K562 (cell line): ENCODE measurements at regions not wholly inside any gene's neighbourhood (a gene's known extent, or its start where the extent isn't known, plus 50 kb on each side); places are given as distances from the start of the nearest gene placed in this dataset.

Source experiments
- ATAC-seq: fragments of 200-7000 bp; cut with Tn5 transposase; 3 replicates; pipeline ENCODE4 v1.9.1; 2020; ENCODE audit warnings: moderate library complexity
- BruUV-seq: library from RNA; stranded (reverse); fragments of 400-500 nt; replicated peaks from 2 replicates; lab custom pipeline; 2021; lab: Mats Ljungman, UMichigan
- CTCF ChIA-PET: fragments of 300-600 bp; formaldehyde crosslinking; extraction: SDS; loops from one replicate; lab custom pipeline; 2021; ENCODE audit warnings: low intra/inter-chr PET ratio; lab: Yijun Ruan, JAX
- POLR2A ChIA-PET: fragments of 300-600, 350-650 bp; sonication (Branson Sonifier 250); formaldehyde crosslinking; extraction: SDS; loops from one replicate; lab custom pipeline; 2021; ENCODE audit warnings: antibody characterized with exemption, inconsistent platforms; lab: Yijun Ruan, JAX
- DNase-seq, 4 experiments: peaks; one replicate each; pipeline versions ENCODE4 v3.0.0 to v3.0.0-alpha.2; 2011 to 2018; ENCODE audit warnings: low spot score in 3 of 4, mixed read lengths in 3 of 4; ENCODE audit errors: extremely low read depth in 1 of 4
- FAIRE-seq: peaks from 2 replicates; lab custom pipeline; 2011; peaks lifted over from hg19 to GRCh38; lab: Jason Lieb, UNC
- H2AFZ ChIP-seq: 2 replicates; pipeline ENCODE4 v1.6.0; 2011; ENCODE audit warnings: low read depth, low read length, control low read depth, inconsistent platforms
- H3K27ac ChIP-seq: fragments of 200-600 bp; 3 replicates; pipeline ENCODE4 v1.8.0; 2011; ENCODE audit warnings: low read depth, mild to moderate bottlenecking, control low read depth, inconsistent platforms, low read length, moderate library complexity, mixed read lengths; ENCODE audit errors: extremely low read depth
- H3K27me3 ChIP-seq, 2 experiments: fragments of 300-600 bp in 1 of 2; 2 replicates in 1 of 2; 3 replicates in 1 of 2; pipeline versions ENCODE4 v1.6.0 to v1.8.0; 2011; ENCODE audit warnings: inconsistent platforms in 2 of 2, low read length in 2 of 2, mild to moderate bottlenecking in 1 of 2, mixed read lengths in 1 of 2, moderate library complexity in 1 of 2; ENCODE audit not compliant: control insufficient read depth in 2 of 2, insufficient read depth in 2 of 2
- H3K36me3 ChIP-seq: fragments of 300-600 bp; 3 replicates; pipeline ENCODE4 v1.8.0; 2011; ENCODE audit warnings: mild to moderate bottlenecking, low read length, inconsistent platforms; ENCODE audit not compliant: control insufficient read depth, insufficient read depth
- H3K4me1 ChIP-seq, 2 experiments: fragments of 200-600 bp in 1 of 2; replicated peaks in 1 of 2; 2 replicates in 1 of 2; 3 replicates in 1 of 2; pipeline versions ENCODE4 v1.5.1 to v1.8.0; 2011; ENCODE audit warnings: inconsistent platforms in 2 of 2, low read length in 2 of 2, mild to moderate bottlenecking in 1 of 2, mixed read lengths in 1 of 2, moderate library complexity in 1 of 2; ENCODE audit not compliant: control insufficient read depth in 2 of 2, insufficient read depth in 2 of 2
- H3K4me2 ChIP-seq: 2 replicates; pipeline ENCODE4 v1.6.1; 2011; ENCODE audit warnings: low read length, control low read depth, inconsistent platforms, mixed read lengths; ENCODE audit not compliant: insufficient read depth
- H3K4me3 ChIP-seq: fragments of 200-600 bp; sonication (generic), shearing (Covaris generic); 2 replicates; pipeline ENCODE4 v1.5.1; 2016; ENCODE audit warnings: control low read depth, inconsistent platforms
- H3K79me2 ChIP-seq: fragments of 200-600 bp; 3 replicates; pipeline ENCODE4 v1.8.0; 2011; ENCODE audit warnings: low read length, inconsistent platforms; ENCODE audit not compliant: control insufficient read depth, insufficient read depth
- H3K9ac ChIP-seq, 2 experiments: 2 replicates each; pipeline versions ENCODE4 v1.6.0 to v1.6.1; 2011; ENCODE audit warnings: low read depth in 2 of 2, low read length in 2 of 2, control low read depth in 1 of 2, inconsistent platforms in 1 of 2, mild to moderate bottlenecking in 1 of 2, mixed read lengths in 1 of 2; ENCODE audit not compliant: insufficient read depth in 1 of 2
- H3K9me1 ChIP-seq: one replicate; pipeline ENCODE4 v1.6.0; 2011; ENCODE audit warnings: inconsistent platforms, mild to moderate bottlenecking, low read length, moderate library complexity; ENCODE audit not compliant: control insufficient read depth, insufficient read depth
- H3K9me3 ChIP-seq: replicated peaks from 2 replicates; pipeline ENCODE4 v1.5.1; 2011; ENCODE audit warnings: low read depth, low read length, inconsistent platforms; ENCODE audit not compliant: control insufficient read depth, insufficient read depth
- H4K20me1 ChIP-seq: replicated peaks from 2 replicates; pipeline ENCODE4 v1.6.1; 2011; ENCODE audit warnings: low read length, inconsistent platforms, mixed read lengths; ENCODE audit not compliant: control insufficient read depth, insufficient read depth
- CREB3L1 ChIP-seq: fragments of 450-650 bp; IDR thresholded peaks from 2 replicates; pipeline ENCODE4 v1.6.1; 2014; ENCODE audit warnings: low read depth, mild to moderate bottlenecking, moderate library complexity, borderline replicate concordance
- MCM7 ChIP-seq, 2 experiments: fragments of 450-650 bp; IDR thresholded peaks; 2 replicates each; pipeline ENCODE4 v1.6.1; 2016 to 2018
- TARDBP ChIP-seq: fragments of 450-650 bp; IDR thresholded peaks from 2 replicates; pipeline ENCODE4 v1.6.1; 2016
- TEAD1 ChIP-seq, 2 experiments: fragments of 450-650 bp in 1 of 2; sonication (generic) in 1 of 2; formaldehyde crosslinking; IDR thresholded peaks; 2 replicates each; pipeline versions ENCODE4 v1.4.0 to v1.8.0; 2020 to 2022; ENCODE audit warnings: mild to moderate bottlenecking in 2 of 2, missing genetic modification reagents in 1 of 2
- ZNF134 ChIP-seq: fragments of 250-450 bp; sonication (Bioruptor Pico); conservative IDR thresholded peaks from 2 replicates; pipeline ENCODE4 v1.4.0; 2020
- ZNF263 ChIP-seq: sonication (generic); formaldehyde crosslinking; IDR thresholded peaks from 2 replicates; pipeline ENCODE4 v1.8.0; 2022; ENCODE audit warnings: mild to moderate bottlenecking, missing genetic modification reagents, borderline replicate concordance
- ZNF347 ChIP-seq: fragments of 450-650 bp; formaldehyde crosslinking; IDR thresholded peaks from 2 replicates; pipeline ENCODE4 v1.4.0; 2020; ENCODE audit warnings: low read depth, mild to moderate bottlenecking, moderate library complexity
- WGBS: fragments of 100-300 bp; shearing (Covaris generic); methylation state at CpG from one replicate; pipeline ENCODE4 v1.1.6; 2016; ENCODE audit warnings: low coverage, mixed read lengths; ENCODE audit not compliant: insufficient coverage; ENCODE audit errors: missing lambda C conversion rate; 5-methylcytosine and 5-hydroxymethylcytosine counted together
- in situ Hi-C: fragments of 300-500 bp; cut with MboI; formaldehyde crosslinking; loops from 4 replicates; pipeline ENCODE4 v1.15.0; 2018; ENCODE audit warnings: inconsistent platforms, mixed read lengths
- intact Hi-C: fragments of 100-400 bp; cut with micrococcal nuclease; formaldehyde crosslinking; loops from 2 replicates; pipeline ENCODE4 v1.14.2; 2022
- TF ChIP-seq, protein P1 (sequence below): sonication (generic); formaldehyde crosslinking; IDR thresholded peaks from 2 replicates; pipeline ENCODE4 v1.8.0; 2023; ENCODE audit warnings: missing genetic modification reagents, mild to moderate bottlenecking, borderline replicate concordance
- TF ChIP-seq, protein P2 (sequence below): fragments of 450-650 bp; IDR thresholded peaks from 2 replicates; pipeline ENCODE4 v1.7.0; 2016; ENCODE audit warnings: borderline replicate concordance

GRCh38 chr10:54905578-54906192 is 104.7 kb upstream of the PCDH15 start:
- ChIA-PET POLR2A (no interaction called here), CTCF (no interaction called here)
- TF ChIP-seq, protein P1, sequence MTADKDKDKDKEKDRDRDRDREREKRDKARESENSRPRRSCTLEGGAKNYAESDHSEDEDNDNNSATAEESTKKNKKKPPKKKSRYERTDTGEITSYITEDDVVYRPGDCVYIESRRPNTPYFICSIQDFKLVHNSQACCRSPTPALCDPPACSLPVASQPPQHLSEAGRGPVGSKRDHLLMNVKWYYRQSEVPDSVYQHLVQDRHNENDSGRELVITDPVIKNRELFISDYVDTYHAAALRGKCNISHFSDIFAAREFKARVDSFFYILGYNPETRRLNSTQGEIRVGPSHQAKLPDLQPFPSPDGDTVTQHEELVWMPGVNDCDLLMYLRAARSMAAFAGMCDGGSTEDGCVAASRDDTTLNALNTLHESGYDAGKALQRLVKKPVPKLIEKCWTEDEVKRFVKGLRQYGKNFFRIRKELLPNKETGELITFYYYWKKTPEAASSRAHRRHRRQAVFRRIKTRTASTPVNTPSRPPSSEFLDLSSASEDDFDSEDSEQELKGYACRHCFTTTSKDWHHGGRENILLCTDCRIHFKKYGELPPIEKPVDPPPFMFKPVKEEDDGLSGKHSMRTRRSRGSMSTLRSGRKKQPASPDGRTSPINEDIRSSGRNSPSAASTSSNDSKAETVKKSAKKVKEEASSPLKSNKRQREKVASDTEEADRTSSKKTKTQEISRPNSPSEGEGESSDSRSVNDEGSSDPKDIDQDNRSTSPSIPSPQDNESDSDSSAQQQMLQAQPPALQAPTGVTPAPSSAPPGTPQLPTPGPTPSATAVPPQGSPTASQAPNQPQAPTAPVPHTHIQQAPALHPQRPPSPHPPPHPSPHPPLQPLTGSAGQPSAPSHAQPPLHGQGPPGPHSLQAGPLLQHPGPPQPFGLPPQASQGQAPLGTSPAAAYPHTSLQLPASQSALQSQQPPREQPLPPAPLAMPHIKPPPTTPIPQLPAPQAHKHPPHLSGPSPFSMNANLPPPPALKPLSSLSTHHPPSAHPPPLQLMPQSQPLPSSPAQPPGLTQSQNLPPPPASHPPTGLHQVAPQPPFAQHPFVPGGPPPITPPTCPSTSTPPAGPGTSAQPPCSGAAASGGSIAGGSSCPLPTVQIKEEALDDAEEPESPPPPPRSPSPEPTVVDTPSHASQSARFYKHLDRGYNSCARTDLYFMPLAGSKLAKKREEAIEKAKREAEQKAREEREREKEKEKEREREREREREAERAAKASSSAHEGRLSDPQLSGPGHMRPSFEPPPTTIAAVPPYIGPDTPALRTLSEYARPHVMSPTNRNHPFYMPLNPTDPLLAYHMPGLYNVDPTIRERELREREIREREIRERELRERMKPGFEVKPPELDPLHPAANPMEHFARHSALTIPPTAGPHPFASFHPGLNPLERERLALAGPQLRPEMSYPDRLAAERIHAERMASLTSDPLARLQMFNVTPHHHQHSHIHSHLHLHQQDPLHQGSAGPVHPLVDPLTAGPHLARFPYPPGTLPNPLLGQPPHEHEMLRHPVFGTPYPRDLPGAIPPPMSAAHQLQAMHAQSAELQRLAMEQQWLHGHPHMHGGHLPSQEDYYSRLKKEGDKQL = no peak
- TF ChIP-seq MCM7 (IDR thresholded peaks at IDR 0.05) (no peak), TEAD1 (CRISPR knock-in tag; IDR thresholded peaks at IDR 0.05) (no peak), ZNF263 (CRISPR knock-in tag) (no peak), ZNF134 (CRISPR knock-in tag) (no peak), CREB3L1 (no peak), TARDBP (no peak), ZNF347 (CRISPR knock-in tag) (no peak)
- TF ChIP-seq, protein P2, sequence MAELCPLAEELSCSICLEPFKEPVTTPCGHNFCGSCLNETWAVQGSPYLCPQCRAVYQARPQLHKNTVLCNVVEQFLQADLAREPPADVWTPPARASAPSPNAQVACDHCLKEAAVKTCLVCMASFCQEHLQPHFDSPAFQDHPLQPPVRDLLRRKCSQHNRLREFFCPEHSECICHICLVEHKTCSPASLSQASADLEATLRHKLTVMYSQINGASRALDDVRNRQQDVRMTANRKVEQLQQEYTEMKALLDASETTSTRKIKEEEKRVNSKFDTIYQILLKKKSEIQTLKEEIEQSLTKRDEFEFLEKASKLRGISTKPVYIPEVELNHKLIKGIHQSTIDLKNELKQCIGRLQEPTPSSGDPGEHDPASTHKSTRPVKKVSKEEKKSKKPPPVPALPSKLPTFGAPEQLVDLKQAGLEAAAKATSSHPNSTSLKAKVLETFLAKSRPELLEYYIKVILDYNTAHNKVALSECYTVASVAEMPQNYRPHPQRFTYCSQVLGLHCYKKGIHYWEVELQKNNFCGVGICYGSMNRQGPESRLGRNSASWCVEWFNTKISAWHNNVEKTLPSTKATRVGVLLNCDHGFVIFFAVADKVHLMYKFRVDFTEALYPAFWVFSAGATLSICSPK = no peak
- no peak for FAIRE-seq
- Histone ChIP-seq H3K9me1 (no peaks in the 10 kb centered on the region), H2AFZ (no peak overlapping the region), H3K36me3 (no peaks in the 10 kb centered on the region), H3K9ac (no peak overlapping the region), H3K27me3 (no peaks in the 10 kb centered on the region), H4K20me1 (no peaks in the 10 kb centered on the region), H3K4me1 (no peaks in the 10 kb centered on the region), H3K27ac (no peak overlapping the region), H3K9me3 (no peaks in the 10 kb centered on the region; the same call in 1 of the 2 replicates), H3K4me3 (no peak overlapping the region), H3K4me2 (no peak overlapping the region), H3K79me2 (no peaks in the 10 kb centered on the region)
- no TSS peak for BruUV-seq
- ATAC-seq = no peak
- in situ Hi-C loops = no loop called here
- intact Hi-C loops = no loop called here
- 2% methylated on average over 2 of the region's 2 CpGs for WGBS
- DNase-seq = no peak
